SKM-1 (cell line): ENCODE measurements at regions not wholly inside any gene's neighbourhood (a gene's known extent, or its start where the extent isn't known, plus 50 kb on each side); places are given as distances from the start of the nearest gene placed in this dataset.
"Not testable (repeated sequence)": the region's sequence is repeated elsewhere in the genome, so short reads cannot be mapped to it uniquely, and the experiment has no call there.

Experiments used
- DNase-seq: peaks from one replicate; lab custom pipeline; 2025; ENCODE audit not compliant: unreplicated experiment; lab: John Stamatoyannopoulos, UW

- DNase-seq = no peak
Observed at GRCh38 chr12:83317595-83317994, 630.9 kb downstream of the TMTC2 start.

GRCh38 chr12:83313827-83314226, 627.1 kb downstream of the TMTC2 start:
- DNase-seq = no peak

GRCh38 chr12:83313322-83313721, 626.6 kb downstream of the TMTC2 start:
- no peak for DNase-seq

GRCh38 chr12:83276904-83277303, 590.2 kb downstream of the TMTC2 start:
- DNase-seq = no peak

- DNase-seq = no peak
Observed at GRCh38 chr12:83271201-83271600, 584.5 kb downstream of the TMTC2 start.

GRCh38 chr12:83265808-83266207, 579.1 kb downstream of the TMTC2 start:
- DNase-seq = no peak

GRCh38 chr12:83261998-83262397, 575.3 kb downstream of the TMTC2 start:
- DNase-seq = no peak

- DNase-seq = not testable (repeated sequence)
Observed at GRCh38 chr12:83260126-83260525, 573.4 kb downstream of the TMTC2 start.

GRCh38 chr12:83257726-83258125, 571.0 kb downstream of the TMTC2 start:
- DNase-seq = no peak

GRCh38 chr12:83256562-83256961, 569.9 kb downstream of the TMTC2 start:
- no peak for DNase-seq

- DNase-seq = no peak
Observed at GRCh38 chr12:83250866-83251265, 564.2 kb downstream of the TMTC2 start.

GRCh38 chr12:83245156-83245555, 558.5 kb downstream of the TMTC2 start:
- no peak for DNase-seq

- DNase-seq = no peak
Observed at GRCh38 chr12:83244001-83244400, 557.3 kb downstream of the TMTC2 start.

GRCh38 chr12:83233987-83234386, 547.3 kb downstream of the TMTC2 start:
- not testable (repeated sequence) for DNase-seq

GRCh38 chr12:83226960-83227359, 540.3 kb downstream of the TMTC2 start:
- not testable (repeated sequence) for DNase-seq

GRCh38 chr12:83225806-83226205, 539.1 kb downstream of the TMTC2 start:
- no peak for DNase-seq

- DNase-seq = peak; percentile 36
Observed at GRCh38 chr12:83224012-83224411, 537.3 kb downstream of the TMTC2 start.

- DNase-seq = no peak
Observed at GRCh38 chr12:83220774-83221173, 534.1 kb downstream of the TMTC2 start.

GRCh38 chr12:83216230-83216629, 529.5 kb downstream of the TMTC2 start:
- no peak for DNase-seq

GRCh38 chr12:83214185-83214584, 527.5 kb downstream of the TMTC2 start:
- no peak for DNase-seq

- DNase-seq = no peak
Observed at GRCh38 chr12:83210933-83211332, 524.2 kb downstream of the TMTC2 start.

GRCh38 chr12:83199069-83199468, 512.4 kb downstream of the TMTC2 start:
- no peak for DNase-seq

- no peak for DNase-seq
Observed at GRCh38 chr12:83198291-83199015, 511.7 kb downstream of the TMTC2 start.
